ENCODE measurements at regions not wholly inside any gene's neighbourhood (a gene's known extent, or its start where the extent isn't known, plus 50 kb on each side); places are given as distances from the start of the nearest gene placed in this dataset.

DNA sequence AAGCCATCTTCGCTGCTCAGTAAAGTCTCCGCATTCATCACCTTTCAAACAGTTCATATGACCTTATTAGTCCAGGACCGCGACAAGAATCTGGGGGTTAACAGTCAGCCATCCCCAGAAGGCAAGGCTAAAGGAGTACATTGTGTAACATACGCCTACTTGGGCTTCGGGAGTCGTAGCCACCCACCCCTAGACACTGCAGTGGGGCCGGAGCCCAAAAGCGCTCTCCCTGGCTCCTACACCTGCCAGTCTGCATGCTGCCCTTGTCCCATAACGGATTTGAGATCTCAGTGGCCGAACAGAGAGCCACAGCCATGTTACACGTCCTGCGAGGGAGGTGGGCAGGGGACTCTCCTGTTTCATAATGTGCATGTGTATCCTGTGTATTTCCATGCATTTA lies 1405.5 kb downstream of the GRIK2 start:
- TF ChIP-seq POLR2A (IDR thresholded peaks at IDR 0.05; ENCODE audit: low read depth) (no peak), POLR2AphosphoS5 (IDR thresholded peaks at IDR 0.05) (no peak), EP300 (IDR thresholded peaks at IDR 0.05) (no peak)
- TF ChIP-seq, protein P1, sequence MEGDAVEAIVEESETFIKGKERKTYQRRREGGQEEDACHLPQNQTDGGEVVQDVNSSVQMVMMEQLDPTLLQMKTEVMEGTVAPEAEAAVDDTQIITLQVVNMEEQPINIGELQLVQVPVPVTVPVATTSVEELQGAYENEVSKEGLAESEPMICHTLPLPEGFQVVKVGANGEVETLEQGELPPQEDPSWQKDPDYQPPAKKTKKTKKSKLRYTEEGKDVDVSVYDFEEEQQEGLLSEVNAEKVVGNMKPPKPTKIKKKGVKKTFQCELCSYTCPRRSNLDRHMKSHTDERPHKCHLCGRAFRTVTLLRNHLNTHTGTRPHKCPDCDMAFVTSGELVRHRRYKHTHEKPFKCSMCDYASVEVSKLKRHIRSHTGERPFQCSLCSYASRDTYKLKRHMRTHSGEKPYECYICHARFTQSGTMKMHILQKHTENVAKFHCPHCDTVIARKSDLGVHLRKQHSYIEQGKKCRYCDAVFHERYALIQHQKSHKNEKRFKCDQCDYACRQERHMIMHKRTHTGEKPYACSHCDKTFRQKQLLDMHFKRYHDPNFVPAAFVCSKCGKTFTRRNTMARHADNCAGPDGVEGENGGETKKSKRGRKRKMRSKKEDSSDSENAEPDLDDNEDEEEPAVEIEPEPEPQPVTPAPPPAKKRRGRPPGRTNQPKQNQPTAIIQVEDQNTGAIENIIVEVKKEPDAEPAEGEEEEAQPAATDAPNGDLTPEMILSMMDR (IDR thresholded peaks at IDR 0.05) = no peak

Measured in esophagus muscularis mucosa (tissue), 4 donors.